ENCODE measurements at regions not wholly inside any gene's neighbourhood (a gene's known extent, or its start where the extent isn't known, plus 50 kb on each side); places are given as distances from the start of the nearest gene placed in this dataset.

DNA sequence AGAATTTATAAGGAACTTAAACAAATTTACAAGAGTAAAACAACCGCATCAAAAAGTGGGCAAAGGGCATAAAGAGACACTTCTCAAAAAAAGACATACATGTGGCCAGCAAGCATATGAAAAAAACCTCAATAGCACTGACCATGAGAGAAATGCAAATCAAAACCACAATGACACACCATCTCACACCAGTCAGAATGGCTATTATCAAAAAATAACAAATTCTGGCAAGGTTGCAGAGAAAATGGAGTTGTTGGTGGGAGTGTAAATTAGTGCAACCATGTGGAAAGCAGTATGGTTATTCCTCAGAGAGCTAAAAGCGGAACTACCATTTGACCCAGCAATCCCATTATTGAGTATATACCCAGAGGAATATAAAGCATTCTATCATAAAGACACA is 866.8 kb upstream of the TENM4 start:
- TF ChIP-seq, protein P1, sequence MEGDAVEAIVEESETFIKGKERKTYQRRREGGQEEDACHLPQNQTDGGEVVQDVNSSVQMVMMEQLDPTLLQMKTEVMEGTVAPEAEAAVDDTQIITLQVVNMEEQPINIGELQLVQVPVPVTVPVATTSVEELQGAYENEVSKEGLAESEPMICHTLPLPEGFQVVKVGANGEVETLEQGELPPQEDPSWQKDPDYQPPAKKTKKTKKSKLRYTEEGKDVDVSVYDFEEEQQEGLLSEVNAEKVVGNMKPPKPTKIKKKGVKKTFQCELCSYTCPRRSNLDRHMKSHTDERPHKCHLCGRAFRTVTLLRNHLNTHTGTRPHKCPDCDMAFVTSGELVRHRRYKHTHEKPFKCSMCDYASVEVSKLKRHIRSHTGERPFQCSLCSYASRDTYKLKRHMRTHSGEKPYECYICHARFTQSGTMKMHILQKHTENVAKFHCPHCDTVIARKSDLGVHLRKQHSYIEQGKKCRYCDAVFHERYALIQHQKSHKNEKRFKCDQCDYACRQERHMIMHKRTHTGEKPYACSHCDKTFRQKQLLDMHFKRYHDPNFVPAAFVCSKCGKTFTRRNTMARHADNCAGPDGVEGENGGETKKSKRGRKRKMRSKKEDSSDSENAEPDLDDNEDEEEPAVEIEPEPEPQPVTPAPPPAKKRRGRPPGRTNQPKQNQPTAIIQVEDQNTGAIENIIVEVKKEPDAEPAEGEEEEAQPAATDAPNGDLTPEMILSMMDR (conservative IDR thresholded peaks at IDR 0.05 in 1 of 2, IDR thresholded peaks at IDR 0.05 in 1 of 2; ENCODE audit: extremely low read depth in 1 of 2, insufficient read depth in 1 of 2, low read depth in 1 of 2, low read length in 2 of 2) = no peak
- TF ChIP-seq EZH2 (IDR thresholded peaks at IDR 0.05; ENCODE audit: borderline replicate concordance, low read length) = no peak

Data from mammary epithelial cell (primary cell).